GM20000 (cell line): ENCODE measurements at regions not wholly inside any gene's neighbourhood (a gene's known extent, or its start where the extent isn't known, plus 50 kb on each side); places are given as distances from the start of the nearest gene placed in this dataset.

ENCODE experiments used
- DNase-seq: peaks from one replicate; pipeline ENCODE4 v3.0.0; 2012; ENCODE audit warnings: low spot score
- CTCF ChIP-seq: IDR thresholded peaks from 2 replicates; pipeline ENCODE4 v1.5.1; 2012; ENCODE audit warnings: mild to moderate bottlenecking, control low read depth; ENCODE audit errors: extremely low read depth, missing control alignments

- no peak for DNase-seq
- no peak for TF ChIP-seq CTCF
These were observed 244.8 kb upstream of the IGF1R start for GRCh38 chr15:98403569-98403968.

DNA sequence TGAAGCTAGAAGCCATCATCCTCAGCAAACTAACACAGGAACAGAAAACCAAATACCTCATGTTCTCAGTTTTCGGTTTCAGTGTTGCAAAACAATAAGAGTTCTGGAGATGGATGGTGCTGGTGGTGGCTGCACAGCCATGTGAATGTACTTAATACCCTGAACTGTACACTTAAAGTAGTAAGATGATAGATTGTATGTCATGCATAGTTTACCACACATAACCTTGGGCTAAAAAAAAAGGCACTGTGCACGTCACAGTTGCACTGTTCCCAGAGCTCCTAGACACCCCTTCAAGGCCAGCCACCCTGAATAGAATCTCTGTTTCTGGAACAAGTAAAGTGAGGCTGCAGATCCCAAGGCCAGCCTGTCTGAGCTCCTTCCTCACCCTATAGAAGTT, 243.3 kb upstream of the IGF1R start:
- DNase-seq, result no peak
- TF ChIP-seq CTCF, result no peak

- DNase-seq, result no peak
- TF ChIP-seq CTCF, result no peak
These were observed 240.1 kb upstream of the IGF1R start for GRCh38 chr15:98408231-98408630.

- no peak for DNase-seq
- no peak for TF ChIP-seq CTCF
These were observed 238.0 kb upstream of the IGF1R start for GRCh38 chr15:98410328-98410727.

GRCh38 chr15:98412852-98413251, 235.5 kb upstream of the IGF1R start:
- TF ChIP-seq CTCF, result no peak
- DNase-seq, result no peak

DNA sequence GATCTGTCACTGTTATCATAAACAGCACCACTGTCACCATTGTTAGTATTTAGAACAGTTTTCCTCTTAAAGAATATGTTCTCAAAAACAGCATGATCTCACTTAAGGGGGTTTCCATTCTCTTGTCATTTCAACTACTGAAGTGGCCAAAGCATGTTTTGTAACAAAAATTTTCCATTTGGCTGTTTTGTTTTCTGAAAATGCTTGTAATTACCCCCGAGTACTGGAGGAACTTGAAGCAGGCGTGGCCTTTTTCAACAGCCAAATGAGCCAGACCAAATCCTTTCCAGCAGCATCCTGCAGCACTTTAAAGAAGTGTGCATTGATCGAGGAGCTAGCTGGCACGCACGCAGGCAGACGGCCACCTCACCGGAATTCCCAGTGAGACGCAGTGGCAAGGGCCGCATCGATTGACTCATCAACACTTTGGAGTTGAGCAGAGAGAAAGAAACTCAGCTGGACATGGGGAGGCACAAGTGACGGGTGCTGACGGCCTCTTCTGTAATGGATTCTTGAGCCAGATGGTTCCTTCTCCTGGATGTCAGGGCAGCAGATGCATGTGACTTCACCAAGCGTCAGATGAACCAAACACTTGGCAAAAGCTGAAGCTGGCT, 234.3 kb upstream of the IGF1R start:
- no peak for DNase-seq
- TF ChIP-seq CTCF, result no peak

- no peak for TF ChIP-seq CTCF
These were observed 232.0 kb upstream of the IGF1R start for GRCh38 chr15:98416222-98416855.

More at GRCh38 chr15:98416222-98416855, 232.0 kb upstream of the IGF1R start:
- DNase-seq, result no peak
